ENCODE measurements at regions not wholly inside any gene's neighbourhood (a gene's known extent, or its start where the extent isn't known, plus 50 kb on each side); places are given as distances from the start of the nearest gene placed in this dataset.

DNA sequence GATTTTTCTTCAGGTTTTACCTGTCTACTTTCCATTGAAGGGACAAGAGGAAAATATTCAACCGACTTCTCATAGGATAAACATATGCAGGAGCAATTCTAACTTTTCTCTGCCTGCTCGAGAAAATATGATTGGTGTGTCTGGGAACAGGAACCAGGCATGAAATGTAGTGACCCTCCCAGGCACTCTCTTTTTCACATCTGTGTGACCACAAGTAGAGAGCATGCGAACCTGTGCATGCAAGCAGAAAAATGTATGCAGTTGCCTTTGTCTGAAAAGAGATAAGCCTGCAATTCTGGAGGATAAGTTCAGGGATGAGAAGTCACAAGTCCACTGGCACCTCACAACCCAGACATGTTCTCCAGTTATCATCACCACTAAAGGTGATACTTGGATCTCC lies 583.5 kb upstream of the FAT3 start:
- POLR2A ChIA-PET: no interaction called here
- TF ChIP-seq TCF7L2 (IDR thresholded peaks at IDR 0.05; ENCODE audit: low read depth, low read length) (no peak), POLR2AphosphoS5 (IDR thresholded peaks at IDR 0.05; ENCODE audit: low read depth, low read length) (no peak)
- in situ Hi-C loops (cut with HindIII; ENCODE audit: low pct_unique_long_range_greater_than_20kb, low sequenced_read_pairs) (no loop called here), intact Hi-C loops (cut with micrococcal nuclease; ENCODE audit: unreplicated experiment) (no loop called here)
- no TSS peak for BruUV-seq (replicated peaks)
- no peak for ATAC-seq
- no peaks in the 10 kb centered on the region for H3K36me3 ChIP-seq (ENCODE audit: control insufficient read depth, insufficient read depth, low read length)
- no peak overlapping the region for H3K4me3 ChIP-seq (ENCODE audit: low read depth in 2 of 2, low read length in 2 of 2)
- no peaks in the 10 kb centered on the region for H3K27me3 ChIP-seq (ENCODE audit: control insufficient read depth, insufficient read depth, low read length)
- DNase-seq (ENCODE audit: low read depth, low spot score): no peak
- no peaks in the 10 kb centered on the region for H3K4me1 ChIP-seq (ENCODE audit: control insufficient read depth, insufficient read depth, low read length)
- CTCF ChIA-PET: no interaction called here
- H3K9me3 ChIP-seq (ENCODE audit: control insufficient read depth, insufficient read depth, low read depth, low read length): no peaks in the 10 kb centered on the region
- H3K27ac ChIP-seq (ENCODE audit: low read length): no peak overlapping the region

DNA sequence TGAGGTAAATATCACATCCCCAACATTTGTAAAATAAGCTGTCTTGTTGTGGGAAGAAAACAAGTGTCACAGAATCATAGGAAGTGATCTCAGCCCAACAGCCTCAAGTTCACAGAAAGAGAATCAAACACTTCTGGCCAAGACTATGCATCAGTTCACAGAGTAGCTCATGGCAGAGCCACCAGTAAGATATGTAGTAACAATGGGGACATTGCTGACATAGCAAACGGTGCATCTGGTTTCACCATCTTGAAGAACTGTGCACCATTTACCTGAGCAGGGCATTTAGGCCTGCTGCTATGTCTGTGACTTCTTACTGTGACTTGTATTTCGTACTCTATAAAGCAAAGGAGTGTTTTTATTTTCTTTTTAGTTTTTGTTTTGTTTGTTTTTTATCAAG lies 585.3 kb upstream of the FAT3 start:
- no peak for DNase-seq (ENCODE audit: low read depth, low spot score)
- no TSS peak for BruUV-seq (replicated peaks)
- Histone ChIP-seq H3K4me1 (ENCODE audit: control insufficient read depth, insufficient read depth, low read length) (no peaks in the 10 kb centered on the region), H3K27ac (ENCODE audit: low read length) (no peak overlapping the region), H3K27me3 (ENCODE audit: control insufficient read depth, insufficient read depth, low read length) (no peaks in the 10 kb centered on the region), H3K36me3 (ENCODE audit: control insufficient read depth, insufficient read depth, low read length) (no peaks in the 10 kb centered on the region), H3K4me3 (ENCODE audit: low read depth in 2 of 2, low read length in 2 of 2) (no peak overlapping the region), H3K9me3 (ENCODE audit: control insufficient read depth, insufficient read depth, low read depth, low read length) (no peaks in the 10 kb centered on the region)
- POLR2A ChIA-PET: no interaction called here
- no peak for TF ChIP-seq SIN3A (IDR thresholded peaks at IDR 0.05; ENCODE audit: borderline replicate concordance, insufficient read depth, low read depth, low read length)
- no peak for TF ChIP-seq POLR2AphosphoS5 (IDR thresholded peaks at IDR 0.05; ENCODE audit: low read depth, low read length)
- no peak for TF ChIP-seq REST (IDR thresholded peaks at IDR 0.05; ENCODE audit: insufficient read depth in 1 of 2, low read depth in 2 of 2, low read length in 1 of 2)
- TF ChIP-seq, protein P1, sequence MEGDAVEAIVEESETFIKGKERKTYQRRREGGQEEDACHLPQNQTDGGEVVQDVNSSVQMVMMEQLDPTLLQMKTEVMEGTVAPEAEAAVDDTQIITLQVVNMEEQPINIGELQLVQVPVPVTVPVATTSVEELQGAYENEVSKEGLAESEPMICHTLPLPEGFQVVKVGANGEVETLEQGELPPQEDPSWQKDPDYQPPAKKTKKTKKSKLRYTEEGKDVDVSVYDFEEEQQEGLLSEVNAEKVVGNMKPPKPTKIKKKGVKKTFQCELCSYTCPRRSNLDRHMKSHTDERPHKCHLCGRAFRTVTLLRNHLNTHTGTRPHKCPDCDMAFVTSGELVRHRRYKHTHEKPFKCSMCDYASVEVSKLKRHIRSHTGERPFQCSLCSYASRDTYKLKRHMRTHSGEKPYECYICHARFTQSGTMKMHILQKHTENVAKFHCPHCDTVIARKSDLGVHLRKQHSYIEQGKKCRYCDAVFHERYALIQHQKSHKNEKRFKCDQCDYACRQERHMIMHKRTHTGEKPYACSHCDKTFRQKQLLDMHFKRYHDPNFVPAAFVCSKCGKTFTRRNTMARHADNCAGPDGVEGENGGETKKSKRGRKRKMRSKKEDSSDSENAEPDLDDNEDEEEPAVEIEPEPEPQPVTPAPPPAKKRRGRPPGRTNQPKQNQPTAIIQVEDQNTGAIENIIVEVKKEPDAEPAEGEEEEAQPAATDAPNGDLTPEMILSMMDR (IDR thresholded peaks at IDR 0.05): no peak
- TF ChIP-seq TCF7L2 (IDR thresholded peaks at IDR 0.05; ENCODE audit: low read depth, low read length): no peak
- intact Hi-C loops (cut with micrococcal nuclease; ENCODE audit: unreplicated experiment): no loop called here
- CTCF ChIA-PET: no interaction called here
- in situ Hi-C loops (cut with HindIII; ENCODE audit: low pct_unique_long_range_greater_than_20kb, low sequenced_read_pairs): no loop called here
- no peak for ATAC-seq

- Histone ChIP-seq H3K9me3 (ENCODE audit: control insufficient read depth, insufficient read depth, low read depth, low read length) (no peaks in the 10 kb centered on the region; the same call in 1 of the 2 replicates), H3K36me3 (ENCODE audit: control insufficient read depth, insufficient read depth, low read length) (no peaks in the 10 kb centered on the region), H3K27ac (ENCODE audit: low read length) (no peak overlapping the region), H3K4me1 (ENCODE audit: control insufficient read depth, insufficient read depth, low read length) (no peaks in the 10 kb centered on the region), H3K27me3 (ENCODE audit: control insufficient read depth, insufficient read depth, low read length) (no peaks in the 10 kb centered on the region), H3K4me3 (ENCODE audit: low read depth in 2 of 2, low read length in 2 of 2) (no peak overlapping the region)
- ATAC-seq: no peak
- ChIA-PET POLR2A (no interaction called here), CTCF (no interaction called here)
- intact Hi-C loops (cut with micrococcal nuclease; ENCODE audit: unreplicated experiment) (no loop called here), in situ Hi-C loops (cut with HindIII; ENCODE audit: low pct_unique_long_range_greater_than_20kb, low sequenced_read_pairs) (no loop called here)
- BruUV-seq (replicated peaks): no TSS peak
- TF ChIP-seq TCF7L2 (IDR thresholded peaks at IDR 0.05; ENCODE audit: low read depth, low read length): no peak
- TF ChIP-seq POLR2AphosphoS5 (IDR thresholded peaks at IDR 0.05; ENCODE audit: low read depth, low read length): no peak
- no peak for TF ChIP-seq SIN3A (IDR thresholded peaks at IDR 0.05; ENCODE audit: borderline replicate concordance, insufficient read depth, low read depth, low read length)
- TF ChIP-seq REST (IDR thresholded peaks at IDR 0.05; ENCODE audit: insufficient read depth in 1 of 2, low read depth in 2 of 2, low read length in 1 of 2): no peak
- TF ChIP-seq, protein P1 (IDR thresholded peaks at IDR 0.05): no peak
- no peak for DNase-seq (ENCODE audit: low read depth, low spot score)
Measured at GRCh38 chr11:91630916-91631673, 593.5 kb upstream of the FAT3 start.
